NCI-H1092 treated with DMSO at 0.1 percent for 48 hours (cell line): ENCODE measurements at regions not wholly inside any gene's neighbourhood (a gene's known extent, or its start where the extent isn't known, plus 50 kb on each side); places are given as distances from the start of the nearest gene placed in this dataset.
"Not testable (repeated sequence)": the region's sequence is repeated elsewhere in the genome, so short reads cannot be mapped to it uniquely, and the experiment has no call there.

Experiments
- DNase-seq: peaks from one replicate; lab custom pipeline; 2025; lab: John Stamatoyannopoulos, UW

DNA sequence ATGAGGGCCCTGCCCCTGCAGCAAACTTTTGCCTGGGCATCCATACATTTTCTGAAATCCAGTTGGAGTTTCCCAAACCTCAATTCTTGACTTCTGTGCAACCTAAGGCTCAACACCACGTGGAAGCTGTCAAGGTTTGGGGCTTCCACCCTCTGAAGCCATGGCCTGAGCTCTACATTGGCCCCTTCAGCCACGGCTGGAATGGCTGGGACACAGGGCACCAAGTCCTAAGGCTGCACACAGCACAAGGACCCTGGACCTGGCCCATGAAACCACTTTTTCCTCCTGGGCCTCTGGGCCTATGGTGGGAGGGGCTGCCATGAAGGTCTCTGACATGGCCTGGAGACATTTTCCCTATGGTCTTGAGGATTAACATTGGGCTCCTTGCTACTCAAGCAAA is 266.3 kb downstream of the LRIG3 start:
- DNase-seq, result no peak

DNA sequence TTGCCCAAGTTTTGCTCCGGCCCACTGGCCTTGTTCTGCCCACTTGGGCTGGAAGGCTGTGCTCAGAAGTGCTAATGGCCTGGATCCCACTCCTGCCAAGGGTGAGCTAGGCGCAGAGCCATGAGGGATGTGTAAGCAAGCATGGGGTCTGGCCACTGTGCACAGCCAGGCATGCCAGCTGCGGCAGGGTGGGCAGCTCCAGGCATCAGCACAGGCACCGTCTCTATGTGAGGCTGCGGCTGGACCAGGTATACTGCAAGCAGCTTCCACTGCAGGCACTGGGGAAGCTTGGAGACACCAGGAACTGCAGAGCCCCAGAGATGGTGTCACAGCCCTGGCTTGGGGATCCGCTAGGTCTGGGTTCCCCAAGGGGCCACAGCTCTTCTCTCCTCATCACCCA is 264.9 kb downstream of the LRIG3 start:
- no peak for DNase-seq

DNA sequence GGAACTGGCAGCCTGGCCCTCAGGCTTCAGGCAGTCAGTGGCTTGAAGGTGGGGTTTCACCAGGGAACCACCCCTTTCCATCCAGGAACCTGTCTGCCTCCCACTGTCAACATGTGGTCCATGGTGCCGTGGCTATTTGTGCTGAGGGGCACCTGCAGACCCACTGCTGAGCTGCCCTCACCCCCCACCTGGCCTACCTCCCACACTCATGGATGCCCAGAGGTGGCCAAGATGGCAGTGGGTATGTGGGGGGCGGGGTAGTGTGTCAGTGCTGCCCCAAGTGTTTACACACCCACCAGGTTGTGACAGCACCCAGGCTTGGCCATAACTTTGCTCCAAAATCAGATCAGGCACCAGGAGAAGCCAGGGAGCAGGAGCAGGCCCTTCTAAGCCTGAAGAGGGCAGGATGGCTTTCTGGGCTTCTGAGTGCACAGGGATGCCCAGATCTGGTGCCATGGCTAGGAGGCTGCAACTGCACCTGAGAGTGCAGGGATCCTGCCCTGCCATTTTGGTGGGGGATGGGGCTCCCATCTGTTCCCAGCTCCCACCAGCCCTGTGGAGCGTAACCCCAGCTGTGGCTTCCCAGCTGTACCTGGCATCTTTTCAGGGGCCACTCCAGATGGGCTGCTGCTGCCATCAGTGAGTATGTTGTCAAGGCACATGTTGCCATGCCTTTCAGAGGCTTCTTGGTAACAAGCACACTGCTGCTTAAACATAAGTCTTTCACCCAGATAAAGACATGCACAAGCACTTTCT is 263.9 kb downstream of the LRIG3 start:
- DNase-seq, result no peak

DNA sequence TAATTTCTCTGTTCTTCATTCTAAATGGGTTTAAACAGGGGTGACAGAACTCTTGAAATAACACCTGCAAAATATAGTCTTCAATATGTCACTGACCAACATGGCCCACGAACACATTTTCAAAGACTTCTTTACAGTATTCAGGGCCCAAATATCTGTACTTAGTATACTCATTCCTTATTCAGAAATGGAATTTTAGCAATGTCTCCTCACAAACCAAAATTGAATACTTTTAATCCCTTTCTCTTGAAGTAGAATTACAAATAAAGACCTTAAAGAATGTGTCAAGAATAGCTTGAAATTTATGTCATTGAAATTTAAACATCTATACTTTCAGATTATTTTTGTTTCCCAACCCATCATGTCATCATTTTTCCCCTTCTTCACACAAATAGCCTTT is 263.1 kb downstream of the LRIG3 start:
- no peak for DNase-seq

DNA sequence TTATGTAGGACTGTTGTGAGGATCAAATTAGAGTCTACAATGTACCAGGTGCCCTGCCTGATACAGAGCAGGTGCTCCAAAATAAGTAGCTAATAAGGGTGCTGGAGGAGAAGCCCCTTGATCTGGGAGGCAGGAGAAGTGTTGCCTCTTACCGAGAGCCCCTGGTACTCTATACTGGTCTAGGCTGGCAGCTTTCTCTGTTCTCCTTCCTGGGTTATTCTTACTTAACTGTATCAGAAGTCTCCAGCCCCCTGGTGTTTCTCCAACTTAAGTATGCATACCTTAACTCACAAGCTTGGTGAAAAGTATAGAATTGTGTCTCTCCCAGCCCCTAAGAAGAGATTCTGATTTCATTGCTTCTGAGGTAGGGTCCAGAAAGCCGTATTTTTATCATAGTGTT is 254.9 kb downstream of the LRIG3 start:
- DNase-seq, result no peak

DNA sequence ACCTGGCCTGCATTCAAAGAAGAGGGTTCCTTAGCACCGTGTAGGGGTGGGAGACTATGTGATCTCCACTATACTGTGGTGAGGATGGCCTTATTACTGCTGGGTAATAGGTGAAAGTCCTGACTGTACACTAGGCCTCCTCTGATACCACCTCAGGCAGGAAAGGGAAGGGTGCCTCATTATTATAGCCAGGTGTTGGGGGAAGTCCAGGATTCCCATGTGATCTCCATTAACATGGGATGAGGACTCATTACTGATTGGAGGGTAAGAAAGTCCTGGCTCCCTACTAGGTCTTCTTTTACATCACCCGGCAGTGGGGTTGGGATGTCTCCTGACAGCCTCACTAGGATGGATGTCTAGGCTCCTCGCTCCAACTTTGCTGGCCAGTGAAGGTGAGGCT is 252.1 kb downstream of the LRIG3 start:
- no peak for DNase-seq

DNA sequence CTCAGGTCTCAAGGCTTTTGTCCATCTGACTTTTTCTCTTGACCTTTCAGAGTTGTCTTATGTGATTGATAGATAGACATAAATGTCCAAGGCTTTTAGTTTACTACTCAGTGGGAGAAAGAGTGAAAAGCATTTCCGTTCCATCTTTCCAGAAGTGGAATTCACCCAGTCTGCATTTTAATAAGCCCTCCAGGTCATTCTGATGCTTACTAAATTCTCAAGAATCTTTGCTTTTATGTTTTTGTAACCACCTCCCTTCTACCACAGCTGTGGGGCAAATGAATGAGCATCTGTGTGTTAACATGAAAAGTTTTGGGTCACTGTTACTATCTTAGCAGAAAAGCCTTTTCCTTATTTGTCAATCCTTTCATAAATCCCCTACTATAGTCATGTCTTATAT is 251.4 kb downstream of the LRIG3 start:
- DNase-seq, result no peak

DNA sequence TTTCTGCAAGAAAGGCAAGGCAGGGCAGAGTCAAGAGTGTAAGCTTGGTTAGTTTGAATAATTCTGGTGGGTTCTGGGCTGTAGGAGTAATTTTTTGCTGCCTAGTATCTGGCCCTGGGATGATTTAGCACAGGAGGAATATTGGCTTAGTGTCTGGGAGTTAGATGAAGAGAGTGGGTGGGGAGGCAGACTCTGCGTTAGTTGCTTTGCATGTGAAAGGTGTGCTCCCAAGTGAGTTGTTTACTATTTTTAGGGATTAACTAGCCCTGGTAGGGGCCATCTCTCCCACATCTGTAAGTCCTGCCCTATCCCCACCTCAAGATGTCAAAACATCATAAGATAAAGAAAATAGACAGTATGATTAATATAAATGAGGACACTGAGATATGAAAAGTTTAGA is 249.7 kb downstream of the LRIG3 start:
- no peak for DNase-seq

DNA sequence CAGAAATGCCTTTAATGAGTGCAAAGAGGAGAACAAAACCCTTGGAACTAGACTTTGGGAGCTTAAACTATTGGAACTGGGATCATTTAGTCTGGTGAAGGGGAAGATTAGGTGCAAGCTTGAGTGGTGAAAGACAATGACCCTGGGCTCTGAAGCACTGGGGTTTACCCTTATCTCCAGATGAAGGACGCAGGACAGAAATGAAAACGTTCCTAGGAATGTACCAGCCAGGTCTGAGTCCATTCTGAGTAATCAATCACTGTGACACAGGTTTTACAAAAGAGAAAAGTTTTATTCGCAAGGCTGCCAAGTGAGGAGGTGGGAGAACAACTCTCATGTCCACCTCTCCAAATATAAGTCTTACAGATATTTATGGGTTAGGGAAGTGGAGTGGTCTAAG is 249.1 kb downstream of the LRIG3 start:
- DNase-seq, result no peak

DNA sequence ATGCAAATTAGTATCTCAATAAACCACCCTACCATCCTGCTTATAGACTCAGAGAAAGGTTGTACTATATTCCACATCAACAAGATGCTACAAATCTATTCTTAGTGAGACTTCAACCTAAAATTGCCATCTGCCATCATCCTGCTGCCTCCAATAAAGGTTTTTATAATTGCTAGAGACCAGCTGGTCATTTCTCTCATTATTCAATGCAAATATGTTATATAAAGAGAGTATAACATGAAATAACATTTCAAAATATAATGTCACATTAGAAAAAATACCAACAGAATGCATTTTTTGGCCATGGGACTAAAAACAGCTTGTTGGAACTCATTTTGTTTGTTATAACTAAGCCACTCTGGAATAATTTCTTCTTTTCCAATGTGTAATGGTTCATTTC is 247.3 kb downstream of the LRIG3 start:
- no peak for DNase-seq

DNA sequence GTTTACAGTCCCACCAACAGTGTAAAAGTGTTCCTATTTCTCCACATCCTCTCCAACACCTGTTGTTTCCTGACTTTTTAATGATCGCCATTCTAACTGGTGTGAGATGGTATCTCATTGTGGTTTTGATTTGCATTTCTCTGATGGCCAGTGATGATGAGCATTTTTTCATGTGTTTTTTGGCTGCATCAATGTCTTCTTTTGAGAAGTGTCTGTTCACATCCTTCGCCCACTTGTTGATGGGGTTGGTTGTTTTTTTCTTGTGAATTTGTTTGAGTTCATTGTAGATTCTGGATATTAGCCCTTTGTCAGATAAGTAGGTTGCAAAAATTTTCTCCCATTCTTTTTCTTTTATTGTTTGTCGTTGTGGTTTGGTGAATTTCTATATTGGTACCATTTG is 242.5 kb downstream of the LRIG3 start:
- not testable (repeated sequence) for DNase-seq

DNA sequence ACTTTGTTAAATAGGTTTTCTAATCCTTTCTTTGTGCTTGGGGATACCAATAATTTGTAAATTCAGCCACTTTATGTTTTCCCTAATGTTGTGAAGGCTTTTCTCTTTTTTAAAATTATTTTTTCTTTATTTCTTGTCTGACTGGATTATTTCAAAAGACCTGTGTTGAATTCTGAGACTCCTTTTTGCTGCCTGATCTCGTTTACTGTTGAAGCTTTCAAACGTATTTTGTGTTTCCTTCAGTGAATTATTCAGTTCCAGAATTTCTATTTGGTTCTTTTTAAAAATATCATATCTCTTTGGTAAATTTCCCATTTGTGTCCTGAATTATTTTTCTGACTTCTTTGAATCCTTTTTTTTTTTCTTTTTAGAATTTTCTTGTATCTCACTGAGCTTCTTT is 241.6 kb downstream of the LRIG3 start:
- DNase-seq, result no peak

DNA sequence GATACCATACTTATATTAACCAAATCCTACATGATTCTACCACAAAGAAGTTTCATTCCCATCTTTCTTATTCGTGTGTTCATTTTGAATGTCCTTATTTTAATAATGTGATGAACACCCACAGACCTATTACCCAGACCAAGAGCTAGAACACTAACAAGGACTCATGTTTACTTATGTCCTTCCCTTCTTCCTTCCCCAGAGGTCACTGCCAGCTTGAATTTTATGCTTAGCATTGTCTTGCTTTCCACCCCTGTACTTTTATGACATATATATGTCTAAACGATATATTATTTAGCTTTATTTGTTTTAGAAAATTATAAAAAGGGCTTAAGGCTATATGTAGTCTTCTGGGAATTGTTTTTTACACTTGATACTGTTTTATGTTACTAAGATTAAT is 238.6 kb downstream of the LRIG3 start:
- no peak for DNase-seq

DNA sequence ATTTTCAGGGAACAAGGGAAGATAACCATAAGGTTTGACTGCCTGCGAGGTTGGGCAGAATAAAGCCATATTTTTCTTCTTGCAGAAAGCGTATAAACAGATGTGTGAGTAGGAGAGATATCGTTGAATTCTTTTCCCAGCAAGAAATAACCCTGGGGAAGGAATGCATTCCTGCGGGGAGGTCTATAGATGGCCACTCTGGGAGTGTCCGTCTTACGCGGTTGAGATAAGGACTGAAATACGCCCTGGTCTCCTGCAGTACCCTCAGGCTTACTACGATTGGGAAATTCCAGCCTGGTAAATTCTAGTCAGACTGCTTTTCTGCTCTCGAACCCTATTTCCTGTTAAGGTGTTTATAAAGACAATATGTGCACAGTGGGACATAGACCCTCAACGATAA is 225.0 kb downstream of the LRIG3 start:
- no peak for DNase-seq

DNA sequence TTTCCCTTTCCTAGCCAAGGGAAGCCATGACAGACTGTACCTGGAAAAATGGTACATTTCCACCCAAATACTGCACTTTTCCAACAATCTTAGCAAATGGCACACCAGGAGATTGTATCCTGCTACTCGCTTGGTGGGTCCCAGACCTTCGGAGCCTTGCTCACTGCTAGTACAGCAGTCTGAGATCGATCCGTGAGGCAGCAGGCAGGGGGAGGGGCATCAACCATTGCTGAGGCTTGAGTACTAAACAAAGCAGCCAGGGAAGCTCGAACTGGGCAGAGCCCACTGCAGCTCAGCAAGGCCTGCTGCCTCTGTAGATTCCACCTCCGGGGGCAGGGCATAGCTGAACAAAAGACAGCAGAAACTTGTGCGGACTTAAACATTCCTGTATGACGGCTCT is 218.8 kb downstream of the LRIG3 start:
- no peak for DNase-seq

DNA sequence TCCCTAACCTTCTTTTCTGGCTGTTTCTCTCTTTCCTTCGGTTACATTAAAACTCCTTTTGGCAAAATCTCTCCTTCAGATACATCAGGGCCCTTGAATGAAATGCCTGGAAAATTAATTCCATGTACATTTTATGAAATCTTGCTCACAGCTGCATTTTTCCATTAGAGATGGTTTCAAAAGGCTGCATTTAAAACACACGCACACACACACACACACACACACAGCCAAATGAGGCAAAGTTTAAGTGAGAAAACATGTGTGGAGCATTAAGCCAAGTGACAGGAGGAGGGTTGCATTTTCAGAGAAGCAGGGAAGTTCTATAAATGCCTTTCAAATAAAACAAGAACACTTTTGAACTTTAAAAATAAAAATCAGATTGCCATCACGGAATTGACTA is 216.4 kb downstream of the LRIG3 start:
- no peak for DNase-seq

DNA sequence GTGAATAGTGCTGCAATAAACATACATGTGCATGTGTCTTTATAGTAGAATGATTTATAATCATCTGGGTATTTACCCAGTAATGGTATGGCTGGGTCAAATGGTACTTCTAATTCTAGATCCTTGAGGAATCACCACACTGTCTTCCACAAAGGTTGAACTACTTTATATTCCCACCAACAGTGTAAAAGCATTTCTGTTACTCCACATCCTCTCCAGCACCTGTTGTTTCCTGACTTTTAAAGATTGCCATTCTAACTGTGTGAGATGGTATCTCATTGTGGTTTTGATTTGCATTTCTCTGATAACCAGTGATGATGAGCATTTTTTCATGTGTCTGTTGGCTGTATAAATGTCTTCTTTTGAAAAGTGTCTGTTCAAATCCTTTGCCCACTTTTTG is 215.5 kb downstream of the LRIG3 start:
- not testable (repeated sequence) for DNase-seq

DNA sequence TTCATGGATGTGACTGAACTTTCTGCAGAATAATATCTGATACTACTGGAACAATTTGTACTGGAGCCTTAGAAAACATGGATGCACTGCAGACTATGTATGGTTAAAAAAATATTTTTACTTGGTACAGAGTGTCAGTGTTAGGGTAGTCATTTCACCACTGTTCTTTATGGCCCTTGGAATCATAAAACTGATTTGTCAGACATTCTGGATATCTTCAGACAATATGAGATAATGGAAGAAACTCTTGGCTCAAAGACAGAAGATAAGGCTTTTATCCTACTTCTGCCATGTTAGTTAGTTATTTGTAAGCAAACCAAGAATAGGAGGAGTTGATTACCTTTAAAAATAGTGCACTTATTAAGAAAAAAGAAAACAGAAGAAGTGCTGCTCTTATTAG is 209.4 kb downstream of the LRIG3 start:
- DNase-seq, result no peak

DNA sequence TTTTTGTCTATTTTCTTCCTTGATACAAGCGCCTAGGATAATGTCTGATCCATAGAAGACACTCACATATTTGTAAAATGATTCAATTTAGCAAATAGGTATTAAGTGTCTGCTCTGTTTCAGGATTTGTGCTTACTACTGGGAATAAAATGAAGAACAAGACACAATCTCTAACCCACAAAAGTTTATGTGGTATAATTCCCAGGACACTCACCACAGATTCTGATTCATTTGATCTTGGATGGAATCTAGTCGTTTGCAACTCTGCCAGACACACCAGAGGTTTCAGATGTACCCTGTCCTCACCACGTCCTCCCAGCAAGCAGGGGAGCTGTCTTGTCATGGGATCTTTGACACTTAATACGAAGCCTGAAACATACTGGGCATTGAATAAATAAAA is 208.3 kb downstream of the LRIG3 start:
- DNase-seq, result no peak

DNA sequence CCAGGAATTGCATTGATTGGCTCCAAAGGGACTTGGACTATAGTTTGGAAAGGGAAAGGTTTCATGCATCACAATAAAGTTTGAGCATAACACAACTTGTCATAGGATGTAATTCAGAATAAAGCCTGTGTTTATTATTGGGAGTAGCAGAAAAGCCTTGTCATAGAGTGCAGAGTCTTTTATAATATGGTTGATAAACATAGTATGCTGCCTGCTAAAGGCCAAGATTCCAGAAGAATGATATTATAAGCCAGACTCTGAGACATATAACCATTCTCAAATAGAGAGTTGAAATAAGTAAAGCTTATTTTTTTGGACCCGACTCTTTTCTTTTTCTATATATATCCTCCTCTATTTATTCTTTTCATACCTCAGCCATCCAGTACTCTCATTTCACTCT is 207.3 kb downstream of the LRIG3 start:
- no peak for DNase-seq

DNA sequence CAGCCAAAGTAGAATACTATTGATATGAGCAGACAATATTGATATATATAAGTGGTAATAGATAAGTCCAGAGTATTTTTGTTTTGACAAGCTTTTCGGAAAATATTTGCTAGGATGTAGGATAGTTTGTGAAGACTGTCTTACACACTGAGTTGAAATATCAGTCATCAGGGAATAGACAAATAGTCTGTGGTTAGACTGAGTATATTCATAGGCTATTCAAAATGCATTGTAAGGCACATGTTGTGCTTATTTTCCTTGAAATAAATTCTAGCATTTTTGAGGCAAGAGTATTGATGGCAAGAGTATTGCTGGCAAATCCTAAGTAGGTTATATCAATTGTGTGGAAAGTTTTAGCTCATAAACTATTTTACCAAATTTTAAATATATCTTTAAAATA is 201.1 kb downstream of the LRIG3 start:
- DNase-seq, result no peak

DNA sequence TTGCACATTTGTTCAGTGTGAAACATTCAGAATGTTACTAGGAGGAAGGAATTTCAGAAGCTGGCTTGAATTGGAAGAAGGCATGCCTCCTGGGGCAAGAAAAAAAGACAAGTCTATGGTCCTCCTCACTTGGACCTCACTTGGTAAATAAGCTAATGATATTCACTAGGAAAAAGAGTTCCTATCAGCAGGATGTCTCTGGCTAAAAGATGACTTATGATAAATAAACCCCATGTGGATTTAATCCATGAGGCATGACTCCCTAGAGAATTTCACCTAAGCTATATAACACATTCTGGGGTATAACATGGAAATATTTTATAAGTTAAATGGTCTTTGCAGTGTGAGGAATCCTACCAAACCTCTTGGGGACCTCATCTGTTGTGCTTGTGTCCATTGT is 199.9 kb downstream of the LRIG3 start:
- no peak for DNase-seq

DNA sequence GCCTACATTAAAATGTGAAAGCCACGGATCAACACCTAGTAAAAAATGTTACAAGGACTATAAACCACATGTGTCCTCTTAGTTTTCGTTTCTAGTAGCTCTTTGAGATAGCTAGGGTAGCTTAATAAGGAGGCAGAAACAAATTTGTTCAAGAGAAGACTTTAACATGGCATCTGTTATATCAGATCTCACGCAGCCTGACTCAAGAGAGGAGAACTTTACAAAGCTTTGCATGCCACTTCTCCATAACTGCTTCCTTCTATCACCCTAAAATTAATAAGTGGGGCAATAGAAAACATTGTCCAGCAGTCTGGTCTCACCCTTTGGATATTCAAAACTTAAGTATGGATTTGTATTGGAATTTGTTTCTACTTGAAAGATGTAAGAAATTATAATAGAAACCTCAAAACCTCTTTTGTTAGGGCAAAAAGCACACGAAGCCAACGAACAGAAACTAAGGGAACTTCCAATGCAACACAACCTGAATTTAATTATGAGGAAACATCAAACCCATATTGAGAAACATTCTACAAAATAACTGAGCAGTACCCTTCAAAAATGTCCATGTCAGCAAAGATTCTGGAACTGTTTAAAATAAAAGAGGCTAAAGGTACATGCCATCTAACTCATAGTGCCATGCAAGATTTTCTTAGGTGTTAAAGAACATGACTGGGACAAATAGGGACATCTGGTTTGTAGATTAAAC is 194.8 kb downstream of the LRIG3 start:
- DNase-seq, result no peak

DNA sequence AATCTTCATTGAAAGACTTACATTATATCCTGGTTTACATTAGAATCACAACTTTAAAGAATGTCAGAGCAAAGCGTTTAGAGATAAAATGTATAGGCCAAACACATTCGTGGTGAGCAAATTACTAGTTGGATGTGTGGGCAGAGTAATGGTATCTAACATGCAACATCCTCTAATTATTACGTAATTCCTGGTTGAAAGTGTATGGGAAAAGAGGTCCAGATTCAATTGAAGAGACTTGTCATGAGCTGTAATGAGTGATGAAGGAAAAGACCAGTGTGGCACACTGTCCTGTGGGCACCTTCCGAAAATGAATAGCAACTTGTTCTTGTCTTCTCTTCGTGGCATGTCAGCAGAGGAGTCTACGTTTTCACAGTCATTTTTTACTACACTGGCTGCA is 192.8 kb downstream of the LRIG3 start:
- DNase-seq, result no peak
